ENCODE measurements at regions not wholly inside any gene's neighbourhood (a gene's known extent, or its start where the extent isn't known, plus 50 kb on each side); places are given as distances from the start of the nearest gene placed in this dataset.

DNA sequence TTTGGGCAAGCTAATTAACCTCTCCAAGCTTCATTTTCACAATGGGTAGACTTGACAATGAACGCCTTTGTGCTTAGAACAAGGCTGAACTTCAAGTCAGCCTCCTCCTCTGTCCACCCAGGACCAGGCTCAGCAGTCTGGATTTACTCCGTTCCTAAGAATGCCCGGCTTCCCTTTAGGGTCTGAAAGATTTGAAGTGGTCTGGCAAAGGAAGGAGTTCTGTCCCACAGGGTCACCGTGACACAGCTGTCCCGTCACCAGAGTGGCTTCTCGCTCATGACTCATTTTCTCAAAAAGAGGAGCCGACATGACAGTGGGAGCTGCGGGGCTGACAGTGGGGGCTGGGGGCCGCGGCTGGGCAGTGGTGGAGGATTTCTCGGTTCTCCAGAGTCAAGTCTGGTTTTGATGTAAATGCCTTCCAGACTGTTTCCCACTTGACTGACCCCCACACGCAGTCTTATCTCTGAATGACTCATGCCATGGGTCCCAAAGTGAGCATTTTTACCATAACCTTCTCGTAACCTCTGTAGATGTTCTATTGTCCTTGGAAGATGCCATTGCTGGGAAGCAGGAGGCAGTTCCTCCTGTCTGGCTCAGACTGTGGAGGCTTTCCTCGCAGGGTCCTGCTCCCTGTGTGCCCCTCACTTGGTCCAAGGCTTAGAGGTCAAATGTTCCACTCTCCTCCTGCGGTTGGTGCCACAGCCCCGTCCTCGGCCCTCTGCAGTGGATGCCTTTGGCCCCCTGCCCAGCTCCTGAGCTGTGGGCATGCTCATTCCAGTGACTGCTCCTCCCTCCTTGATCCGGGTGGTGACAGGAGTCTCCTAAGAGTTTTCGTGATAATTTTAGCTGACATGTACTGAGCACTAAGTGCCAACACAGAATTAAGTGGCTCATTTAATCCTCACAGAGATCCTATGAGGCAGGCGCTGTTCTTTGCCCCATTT lies 253.1 kb downstream of the FNDC1 start:
- WGBS (ENCODE audit: low lambda C conversion rate, missing lambda C conversion rate), result 87% methylated on average over 20 of the region's 20 CpGs
- Histone ChIP-seq H3K27ac (no peak overlapping the region), H3K4me2 (no peak overlapping the region), H3K9me3 (ENCODE audit: low read depth) (no peaks in the 10 kb centered on the region), H3K36me3 (replicated peaks; ENCODE audit: insufficient read depth, low read depth) (no peaks in the 10 kb centered on the region), H3K27me3 (no peaks in the 10 kb centered on the region), H3K9me2 (replicated peaks; ENCODE audit: insufficient read depth) (no peaks in the 10 kb centered on the region), H2AFZ (no peak overlapping the region), H4K20me1 (ENCODE audit: insufficient read depth, poor library complexity, severe bottlenecking) (no peaks in the 10 kb centered on the region), H3K79me2 (no peaks in the 10 kb centered on the region), H3K4me3 (no peak overlapping the region), H3K4me1 (ENCODE audit: insufficient read depth) (no peaks in the 10 kb centered on the region)
- no peak for TF ChIP-seq EZH2 (IDR thresholded peaks at IDR 0.05; ENCODE audit: borderline replicate concordance)
- DNase-seq (ENCODE audit: low spot score), result no peak

DNA sequence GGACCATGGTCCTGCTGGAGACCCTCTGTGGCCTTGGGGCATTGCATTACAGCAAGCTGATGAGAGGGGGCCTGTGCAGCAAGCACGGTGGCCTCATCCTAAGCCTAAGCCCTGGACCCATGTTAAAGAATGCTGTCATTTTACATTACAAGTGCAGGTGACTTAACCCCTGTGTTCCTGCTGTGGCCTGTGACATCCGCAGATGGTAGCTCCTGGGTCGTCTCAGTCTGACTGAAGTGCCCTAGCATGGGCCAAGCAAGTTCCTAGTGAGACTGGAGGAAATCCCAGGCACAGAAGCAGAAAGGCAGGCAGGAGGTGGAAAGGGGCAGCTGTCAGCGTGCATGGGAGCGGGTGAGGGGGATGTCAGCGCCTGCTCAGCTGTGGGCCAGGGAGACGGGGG lies 252.4 kb downstream of the FNDC1 start:
- H3K27ac ChIP-seq, result no peak overlapping the region
- H3K27me3 ChIP-seq, result no peaks in the 10 kb centered on the region
- no peaks in the 10 kb centered on the region for H3K79me2 ChIP-seq
- H3K4me2 ChIP-seq, result no peak overlapping the region
- no peak for TF ChIP-seq CTCF (IDR thresholded peaks at IDR 0.05; ENCODE audit: poor library complexity)
- no peak for TF ChIP-seq EZH2 (IDR thresholded peaks at IDR 0.05; ENCODE audit: borderline replicate concordance)
- TF ChIP-seq EZH2phosphoT487 (IDR thresholded peaks at IDR 0.05; ENCODE audit: low read depth, severe bottlenecking, unreplicated experiment), result no peak
- H3K36me3 ChIP-seq (replicated peaks; ENCODE audit: insufficient read depth, low read depth), result no peaks in the 10 kb centered on the region
- H3K9me2 ChIP-seq (replicated peaks; ENCODE audit: insufficient read depth), result no peaks in the 10 kb centered on the region
- no peaks in the 10 kb centered on the region for H3K9me3 ChIP-seq (ENCODE audit: low read depth)
- 83% methylated on average over 7 of the region's 7 CpGs for WGBS (ENCODE audit: low lambda C conversion rate, missing lambda C conversion rate)
- H3K4me1 ChIP-seq (ENCODE audit: insufficient read depth), result no peaks in the 10 kb centered on the region
- H3K4me3 ChIP-seq, result no peak overlapping the region
- no peaks in the 10 kb centered on the region for H4K20me1 ChIP-seq (ENCODE audit: insufficient read depth, poor library complexity, severe bottlenecking)
- H2AFZ ChIP-seq, result no peak overlapping the region
- DNase-seq (ENCODE audit: low spot score), result no peak

- no peaks in the 10 kb centered on the region for H3K27me3 ChIP-seq
- no peak for TF ChIP-seq EZH2phosphoT487 (IDR thresholded peaks at IDR 0.05; ENCODE audit: low read depth, severe bottlenecking, unreplicated experiment)
- TF ChIP-seq EZH2 (IDR thresholded peaks at IDR 0.05; ENCODE audit: borderline replicate concordance), result no peak
- TF ChIP-seq CTCF (IDR thresholded peaks at IDR 0.05; ENCODE audit: poor library complexity), result no peak
- H3K36me3 ChIP-seq (replicated peaks; ENCODE audit: insufficient read depth, low read depth), result no peaks in the 10 kb centered on the region
- DNase-seq (ENCODE audit: low spot score), result no peak
- H4K20me1 ChIP-seq (ENCODE audit: insufficient read depth, poor library complexity, severe bottlenecking), result no peaks in the 10 kb centered on the region
- WGBS (ENCODE audit: low lambda C conversion rate, missing lambda C conversion rate), result 46% methylated on average over 2 of the region's 2 CpGs
- H3K9me2 ChIP-seq (replicated peaks; ENCODE audit: insufficient read depth), result no peaks in the 10 kb centered on the region
- H3K9me3 ChIP-seq (ENCODE audit: low read depth), result no peaks in the 10 kb centered on the region
- H3K27ac ChIP-seq, result no peak overlapping the region
- no peak overlapping the region for H3K4me3 ChIP-seq
- no peak overlapping the region for H2AFZ ChIP-seq
- H3K4me1 ChIP-seq (ENCODE audit: insufficient read depth), result no peaks in the 10 kb centered on the region
- no peaks in the 10 kb centered on the region for H3K79me2 ChIP-seq
- no peak overlapping the region for H3K4me2 ChIP-seq
Measured at GRCh38 chr6:159418997-159419396, 249.8 kb downstream of the FNDC1 start.

DNA sequence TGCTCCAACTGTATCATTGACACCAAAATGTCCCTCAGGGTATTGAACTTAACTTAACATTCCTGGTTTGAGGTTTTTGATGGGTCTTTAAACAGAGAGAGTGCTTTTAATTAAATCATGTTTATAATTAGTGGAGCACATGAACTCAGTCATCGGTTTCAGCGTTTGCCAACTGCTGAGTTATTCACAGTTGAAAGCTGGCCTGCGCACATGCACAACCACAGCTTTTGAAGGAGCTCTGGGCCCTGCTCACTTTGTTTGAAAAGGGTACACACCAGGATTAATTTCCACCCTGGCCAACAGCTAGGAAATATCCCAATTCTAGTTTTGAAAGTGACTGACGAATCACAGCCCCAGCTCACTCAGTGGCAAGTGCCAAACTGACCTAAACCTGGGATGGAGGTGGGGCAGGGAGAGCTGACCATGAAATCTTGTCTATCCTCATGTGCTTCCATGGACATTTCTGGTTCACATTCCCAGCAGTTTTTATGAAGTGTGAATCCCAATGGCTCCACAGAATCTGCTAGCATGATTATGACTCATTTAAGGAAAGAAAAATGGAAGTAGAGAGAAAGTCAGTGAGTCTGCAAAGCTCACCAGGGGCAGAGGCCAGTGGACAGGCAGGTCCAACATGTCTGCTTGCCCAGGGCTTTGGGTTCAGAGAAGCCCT lies 247.8 kb downstream of the FNDC1 start:
- Histone ChIP-seq H3K9me2 (replicated peaks; ENCODE audit: insufficient read depth) (no peaks in the 10 kb centered on the region), H3K4me2 (no peak overlapping the region), H3K9me3 (ENCODE audit: low read depth) (no peaks in the 10 kb centered on the region), H3K4me3 (no peak overlapping the region), H4K20me1 (ENCODE audit: insufficient read depth, poor library complexity, severe bottlenecking) (no peaks in the 10 kb centered on the region), H3K27ac (no peak overlapping the region), H3K4me1 (ENCODE audit: insufficient read depth) (no peaks in the 10 kb centered on the region), H3K27me3 (no peaks in the 10 kb centered on the region), H3K36me3 (replicated peaks; ENCODE audit: insufficient read depth, low read depth) (no peaks in the 10 kb centered on the region), H3K79me2 (no peaks in the 10 kb centered on the region), H2AFZ (no peak overlapping the region)
- 85% methylated on average over 4 of the region's 4 CpGs for WGBS (ENCODE audit: low lambda C conversion rate, missing lambda C conversion rate)
- no peak for DNase-seq (ENCODE audit: low spot score)
- TF ChIP-seq EZH2phosphoT487 (IDR thresholded peaks at IDR 0.05; ENCODE audit: low read depth, severe bottlenecking, unreplicated experiment), result no peak
- TF ChIP-seq CTCF (IDR thresholded peaks at IDR 0.05; ENCODE audit: poor library complexity), result no peak
- TF ChIP-seq EZH2 (IDR thresholded peaks at IDR 0.05; ENCODE audit: borderline replicate concordance), result no peak

Measured in hepatocyte (in vitro differentiated cells).